Loucy (cell line): ENCODE measurements at regions not wholly inside any gene's neighbourhood (a gene's known extent, or its start where the extent isn't known, plus 50 kb on each side); places are given as distances from the start of the nearest gene placed in this dataset.
"Not testable (repeated sequence)": the region's sequence is repeated elsewhere in the genome, so short reads cannot be mapped to it uniquely, and the experiment has no call there.

Experiments
- H2AFZ ChIP-seq: fragments of 200-600 bp; sonication (generic); 2 replicates; pipeline ENCODE4 v1.6.0; 2016; ENCODE audit warnings: antibody characterized with exemption, mild to moderate bottlenecking, low read length, moderate library complexity
- H3F3A ChIP-seq: fragments of 200-600 bp; 2 replicates; pipeline ENCODE4 v1.6.0; 2016; ENCODE audit warnings: antibody characterized with exemption, low read depth, mild to moderate bottlenecking
- H3K27me3 ChIP-seq: fragments of 200-600 bp; sonication (generic); 2 replicates; pipeline ENCODE4 v1.6.1; 2014; ENCODE audit warnings: low read length, mild to moderate bottlenecking; ENCODE audit not compliant: insufficient read depth, poor library complexity, severe bottlenecking
- H3K36me3 ChIP-seq: fragments of 200-600 bp; sonication (generic); 2 replicates; pipeline ENCODE4 v1.6.1; 2016; ENCODE audit warnings: low read length; ENCODE audit not compliant: insufficient read depth
- H3K4me1 ChIP-seq: fragments of 200-600 bp; sonication (generic); 2 replicates; pipeline ENCODE4 v1.5.1; 2014; ENCODE audit warnings: low read length, mild to moderate bottlenecking; ENCODE audit not compliant: insufficient read depth, poor library complexity, severe bottlenecking
- H3K4me2 ChIP-seq: fragments of 200-600 bp; sonication (generic); 2 replicates; pipeline ENCODE4 v1.6.0; 2014; ENCODE audit warnings: antibody characterized with exemption, low read length, low read depth, mild to moderate bottlenecking; ENCODE audit not compliant: poor library complexity, severe bottlenecking
- H3K4me3 ChIP-seq: fragments of 200-600 bp; sonication (generic); 2 replicates; pipeline ENCODE4 v1.5.1; 2014; ENCODE audit warnings: low read length, mild to moderate bottlenecking, mixed read lengths; ENCODE audit not compliant: poor library complexity, severe bottlenecking
- H3K79me2 ChIP-seq: fragments of 200-600 bp; sonication (generic); 2 replicates; pipeline ENCODE4 v1.6.1; 2014; ENCODE audit warnings: low read length; ENCODE audit not compliant: insufficient read depth
- H3K9ac ChIP-seq: fragments of 200-600 bp; sonication (generic); 2 replicates; pipeline ENCODE4 v1.6.0; 2014; ENCODE audit warnings: mild to moderate bottlenecking, low read depth, low read length, moderate library complexity; ENCODE audit not compliant: poor library complexity, severe bottlenecking
- H3K9me2 ChIP-seq: fragments of 200-600 bp; sonication (generic); replicated peaks from 2 replicates; pipeline ENCODE4 v1.6.1; 2016; ENCODE audit warnings: low read depth, low read length, mixed read lengths
- H3K9me3 ChIP-seq: fragments of 200-600 bp; sonication (generic); 2 replicates; pipeline ENCODE4 v1.6.1; 2014; ENCODE audit warnings: mild to moderate bottlenecking, antibody characterized with exemption, low read length, low read depth; ENCODE audit not compliant: insufficient read depth
- H4K20me1 ChIP-seq: fragments of 200-600 bp; sonication (generic); 2 replicates; pipeline ENCODE4 v1.6.0; 2014; ENCODE audit warnings: antibody characterized with exemption, low read length, mild to moderate bottlenecking; ENCODE audit not compliant: insufficient read depth, poor library complexity, severe bottlenecking
- EZH2phosphoT487 ChIP-seq: fragments of 200-600 bp; IDR thresholded peaks from 2 replicates; pipeline ENCODE4 v1.6.1; 2018; ENCODE audit warnings: antibody characterized with exemption, mild to moderate bottlenecking, moderate library complexity, borderline replicate concordance
- TF ChIP-seq, protein P1 (sequence below): fragments of 200-600 bp; sonication (generic); conservative IDR thresholded peaks from 2 replicates; pipeline ENCODE4 v1.5.1; 2014; ENCODE audit warnings: mild to moderate bottlenecking, antibody characterized with exemption, low read length

DNA sequence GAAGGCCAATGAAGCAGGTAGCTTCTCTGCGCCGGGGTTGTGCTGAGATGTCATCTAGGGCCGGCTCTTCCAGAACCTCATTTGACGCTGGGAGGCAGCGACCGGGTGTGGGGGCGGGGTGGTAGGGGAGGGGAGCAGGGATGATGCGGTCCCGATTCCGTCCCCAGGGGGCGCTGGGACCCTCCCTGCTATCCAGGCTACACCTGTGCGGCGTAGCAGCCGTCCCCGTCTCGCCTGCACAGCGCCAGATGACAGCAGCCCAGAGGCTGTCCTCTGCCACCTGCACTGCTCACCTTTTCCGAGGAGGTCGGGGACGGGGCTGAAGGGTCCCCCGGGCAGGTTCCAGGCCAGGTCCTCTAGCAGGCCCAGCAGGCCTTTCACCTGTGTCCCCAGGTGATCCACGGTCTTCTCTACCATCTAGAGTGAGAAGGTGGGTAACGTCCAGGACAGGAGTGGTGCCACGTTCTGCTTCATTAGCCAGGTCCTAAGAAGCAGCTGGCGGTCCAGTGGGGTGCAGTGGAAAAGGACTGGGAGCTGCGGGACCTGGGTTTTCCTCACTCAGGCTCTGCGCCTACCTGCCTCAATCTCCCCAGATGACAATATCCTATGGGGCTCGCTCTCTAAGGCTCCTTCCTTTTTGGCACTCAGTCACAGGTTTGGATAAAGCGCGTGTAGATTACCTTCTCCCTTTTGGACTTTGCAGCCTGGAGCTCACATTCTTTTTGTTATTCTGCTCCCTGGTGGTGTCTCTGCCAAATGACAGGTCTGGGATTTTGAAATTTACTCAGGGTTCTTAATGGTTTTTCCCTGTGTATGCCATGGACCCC lies 56.0 kb upstream of the RAB6C start:
- no peak overlapping the region for H3K4me3 ChIP-seq
- H3K9me2 ChIP-seq: no peaks in the 10 kb centered on the region
- H3F3A ChIP-seq: no peaks in the 10 kb centered on the region
- no peaks in the 10 kb centered on the region for H4K20me1 ChIP-seq
- no peak for TF ChIP-seq EZH2phosphoT487
- TF ChIP-seq, protein P1, sequence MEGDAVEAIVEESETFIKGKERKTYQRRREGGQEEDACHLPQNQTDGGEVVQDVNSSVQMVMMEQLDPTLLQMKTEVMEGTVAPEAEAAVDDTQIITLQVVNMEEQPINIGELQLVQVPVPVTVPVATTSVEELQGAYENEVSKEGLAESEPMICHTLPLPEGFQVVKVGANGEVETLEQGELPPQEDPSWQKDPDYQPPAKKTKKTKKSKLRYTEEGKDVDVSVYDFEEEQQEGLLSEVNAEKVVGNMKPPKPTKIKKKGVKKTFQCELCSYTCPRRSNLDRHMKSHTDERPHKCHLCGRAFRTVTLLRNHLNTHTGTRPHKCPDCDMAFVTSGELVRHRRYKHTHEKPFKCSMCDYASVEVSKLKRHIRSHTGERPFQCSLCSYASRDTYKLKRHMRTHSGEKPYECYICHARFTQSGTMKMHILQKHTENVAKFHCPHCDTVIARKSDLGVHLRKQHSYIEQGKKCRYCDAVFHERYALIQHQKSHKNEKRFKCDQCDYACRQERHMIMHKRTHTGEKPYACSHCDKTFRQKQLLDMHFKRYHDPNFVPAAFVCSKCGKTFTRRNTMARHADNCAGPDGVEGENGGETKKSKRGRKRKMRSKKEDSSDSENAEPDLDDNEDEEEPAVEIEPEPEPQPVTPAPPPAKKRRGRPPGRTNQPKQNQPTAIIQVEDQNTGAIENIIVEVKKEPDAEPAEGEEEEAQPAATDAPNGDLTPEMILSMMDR: peak; percentile 58
- H3K4me2 ChIP-seq: peak overlapping the region; percentile 26
- H2AFZ ChIP-seq: peak overlapping the region; percentile 67
- no peaks in the 10 kb centered on the region for H3K9me3 ChIP-seq
- H3K4me1 ChIP-seq: no peaks in the 10 kb centered on the region
- H3K79me2 ChIP-seq: no peaks in the 10 kb centered on the region
- no peaks in the 10 kb centered on the region for H3K36me3 ChIP-seq
- no peaks in the 10 kb centered on the region for H3K27me3 ChIP-seq
- no peak overlapping the region for H3K9ac ChIP-seq

DNA sequence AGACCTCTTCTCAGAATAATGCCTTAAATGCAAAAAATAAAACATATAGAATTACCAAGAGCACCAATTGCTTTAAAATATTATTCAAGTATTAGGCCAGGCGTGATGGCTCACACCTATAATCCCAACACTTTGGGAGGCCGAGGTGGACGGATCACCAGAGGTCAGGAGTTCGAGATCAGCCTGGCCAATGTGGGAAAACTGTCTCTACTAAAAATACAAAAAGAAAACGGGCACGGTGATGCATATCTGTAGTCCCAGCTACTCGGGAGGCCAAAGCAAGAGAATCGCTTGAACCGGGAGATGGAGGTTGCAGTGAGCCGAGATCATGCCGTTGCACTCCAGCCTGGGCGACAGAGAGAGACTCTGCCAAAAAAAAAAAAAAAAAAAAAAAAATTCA lies 55.4 kb upstream of the RAB6C start:
- H3K4me2 ChIP-seq, H3K36me3 ChIP-seq, H3K79me2 ChIP-seq, H3K9me3 ChIP-seq, H3K27me3 ChIP-seq, H4K20me1 ChIP-seq, H3K9ac ChIP-seq, H3K9me2 ChIP-seq, H2AFZ ChIP-seq, H3K4me1 ChIP-seq, H3F3A ChIP-seq, H3K4me3 ChIP-seq: not testable (repeated sequence)

DNA sequence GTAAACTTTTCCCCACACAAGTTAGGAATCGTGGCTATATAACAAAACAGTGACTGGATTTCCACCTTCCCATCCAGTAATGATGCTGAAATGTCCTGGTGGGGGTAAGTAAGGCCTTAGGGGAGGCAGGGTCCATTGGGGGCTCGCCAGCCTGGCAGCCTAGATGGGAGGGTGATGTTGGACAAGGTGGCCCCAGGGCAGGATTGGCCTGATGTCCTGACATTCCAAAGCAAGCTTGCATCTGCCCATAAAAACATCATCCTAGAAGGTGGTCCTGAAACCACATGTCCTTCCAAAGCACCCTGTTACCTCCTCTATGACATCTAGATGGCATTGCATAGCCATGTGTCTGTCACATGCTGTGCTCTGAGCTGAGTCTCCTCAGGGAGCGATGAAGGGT lies 54.1 kb upstream of the RAB6C start:
- H3K9me3 ChIP-seq: no peaks in the 10 kb centered on the region
- H2AFZ ChIP-seq: no peak overlapping the region
- H3K79me2 ChIP-seq: no peaks in the 10 kb centered on the region
- H3K4me2 ChIP-seq: no peak overlapping the region
- H3K27me3 ChIP-seq: no peaks in the 10 kb centered on the region
- no peak for TF ChIP-seq EZH2phosphoT487
- no peak overlapping the region for H3K9ac ChIP-seq
- no peaks in the 10 kb centered on the region for H3K36me3 ChIP-seq
- no peak overlapping the region for H3K4me3 ChIP-seq
- H3F3A ChIP-seq: no peaks in the 10 kb centered on the region
- H4K20me1 ChIP-seq: no peaks in the 10 kb centered on the region
- no peaks in the 10 kb centered on the region for H3K9me2 ChIP-seq
- no peaks in the 10 kb centered on the region for H3K4me1 ChIP-seq

DNA sequence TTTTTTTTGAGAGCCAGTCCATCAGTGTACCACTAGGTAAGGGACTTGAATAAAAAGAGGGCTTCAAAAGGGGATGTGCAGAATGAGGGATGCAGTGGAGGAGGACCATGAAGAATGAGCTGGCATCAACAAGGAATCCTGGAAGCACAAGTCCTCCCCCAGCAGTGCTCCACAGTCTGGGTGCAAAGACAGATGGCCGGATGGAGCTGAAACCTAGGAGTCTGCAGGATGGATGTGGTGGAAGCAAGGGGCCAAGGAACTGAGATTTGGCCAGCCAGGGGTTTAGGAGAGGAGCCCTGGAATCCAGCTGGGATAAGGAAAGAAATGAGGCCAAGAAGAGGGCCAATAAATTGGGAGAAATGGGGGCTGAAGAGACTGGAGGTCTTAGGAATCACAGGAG lies 51.8 kb upstream of the RAB6C start:
- no peaks in the 10 kb centered on the region for H3F3A ChIP-seq
- no peaks in the 10 kb centered on the region for H3K79me2 ChIP-seq
- H3K27me3 ChIP-seq: no peaks in the 10 kb centered on the region
- H3K9ac ChIP-seq: no peak overlapping the region
- H2AFZ ChIP-seq: no peak overlapping the region
- H3K36me3 ChIP-seq: no peaks in the 10 kb centered on the region
- no peaks in the 10 kb centered on the region for H3K4me1 ChIP-seq
- TF ChIP-seq, protein P1: no peak
- TF ChIP-seq EZH2phosphoT487: no peak
- no peak overlapping the region for H3K4me3 ChIP-seq
- no peak overlapping the region for H3K4me2 ChIP-seq
- no peaks in the 10 kb centered on the region for H3K9me3 ChIP-seq
- no peaks in the 10 kb centered on the region for H4K20me1 ChIP-seq
- no peaks in the 10 kb centered on the region for H3K9me2 ChIP-seq
